GM19025 (cell line): ENCODE measurements at regions not wholly inside any gene's neighbourhood (a gene's known extent, or its start where the extent isn't known, plus 50 kb on each side); places are given as distances from the start of the nearest gene placed in this dataset.
"Not testable (repeated sequence)": the region's sequence is repeated elsewhere in the genome, so short reads cannot be mapped to it uniquely, and the experiment has no call there.

Source experiments
- ATAC-seq: cut with Tn5 transposase; IDR thresholded peaks from one replicate; pipeline ENCODE4 v1.9.1; 2021; ENCODE audit warnings: mild to moderate bottlenecking, low read depth, moderate library complexity; ENCODE audit not compliant: unreplicated experiment

- ATAC-seq, result no peak
These were observed 197.7 kb downstream of the RPS24 start for GRCh38 chr10:78231327-78231726.

GRCh38 chr10:78231939-78232338 is 198.3 kb downstream of the RPS24 start:
- ATAC-seq, result no peak

DNA sequence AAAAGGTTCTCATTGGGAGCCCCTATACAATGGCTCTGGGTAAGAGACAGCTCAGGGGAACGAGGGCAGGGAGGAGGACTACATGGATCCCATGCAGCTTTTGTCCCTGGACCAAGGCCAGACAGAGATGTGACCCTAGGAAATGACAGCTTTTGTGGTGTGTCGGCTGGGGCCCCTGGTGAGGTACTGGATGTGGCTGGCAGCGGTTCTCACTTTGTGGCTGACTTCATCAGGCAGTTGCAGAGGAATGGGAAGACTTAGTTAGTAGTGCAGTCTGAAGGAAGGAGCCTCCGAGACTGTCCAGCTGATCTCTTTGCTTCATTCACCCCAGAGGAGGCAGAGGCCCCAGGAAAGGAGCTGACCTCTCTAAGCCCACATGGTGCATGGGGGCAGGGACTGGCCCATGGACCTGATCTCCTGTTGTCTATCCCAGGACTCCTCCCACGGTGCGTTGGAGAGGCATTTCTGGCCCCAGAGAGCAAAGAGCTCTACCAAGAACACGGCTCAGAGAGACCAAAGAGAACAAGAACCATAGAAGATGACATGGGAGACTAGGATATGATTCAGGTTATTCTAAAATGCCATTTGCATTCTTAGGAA is 202.9 kb downstream of the RPS24 start:
- no peak for ATAC-seq

DNA sequence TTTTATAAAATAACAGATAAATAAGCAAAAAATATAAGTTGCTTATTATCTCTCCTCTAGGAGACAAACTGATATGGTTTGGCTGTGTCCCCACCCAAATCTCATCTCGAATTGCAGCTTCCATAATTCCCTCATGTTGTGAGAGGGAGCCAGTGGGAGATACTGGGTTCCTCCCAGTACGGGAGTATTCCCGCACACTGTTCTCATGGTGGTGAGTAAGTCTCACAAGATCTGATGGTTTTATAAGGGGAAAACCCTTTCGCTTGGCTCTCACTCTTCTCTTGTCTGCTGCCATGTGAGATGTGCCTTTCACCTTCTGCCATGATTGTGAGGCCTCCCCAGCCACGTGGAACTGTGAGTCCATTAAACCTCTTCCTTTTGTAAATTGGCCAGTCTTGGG is 204.3 kb downstream of the RPS24 start:
- ATAC-seq, result not testable (repeated sequence)

DNA sequence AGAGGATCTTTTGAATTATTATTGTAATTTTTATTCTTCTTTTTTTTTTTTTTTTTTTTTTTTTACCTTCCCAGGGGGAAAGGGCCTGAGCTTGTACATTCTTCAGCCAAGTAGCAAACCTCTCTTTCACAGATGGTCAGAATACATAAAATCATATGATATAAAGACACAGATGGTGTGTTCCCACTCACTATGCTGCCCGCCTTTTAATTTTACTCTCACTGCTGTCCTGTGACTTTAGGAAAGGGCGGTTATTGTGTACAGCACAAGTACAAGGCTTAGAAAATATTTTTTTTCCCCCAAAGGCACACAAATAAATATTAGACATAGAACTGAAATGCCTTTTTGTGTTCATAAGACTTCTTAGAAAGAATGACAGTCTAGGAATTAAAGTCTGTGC is 213.6 kb downstream of the RPS24 start:
- ATAC-seq, result no peak

DNA sequence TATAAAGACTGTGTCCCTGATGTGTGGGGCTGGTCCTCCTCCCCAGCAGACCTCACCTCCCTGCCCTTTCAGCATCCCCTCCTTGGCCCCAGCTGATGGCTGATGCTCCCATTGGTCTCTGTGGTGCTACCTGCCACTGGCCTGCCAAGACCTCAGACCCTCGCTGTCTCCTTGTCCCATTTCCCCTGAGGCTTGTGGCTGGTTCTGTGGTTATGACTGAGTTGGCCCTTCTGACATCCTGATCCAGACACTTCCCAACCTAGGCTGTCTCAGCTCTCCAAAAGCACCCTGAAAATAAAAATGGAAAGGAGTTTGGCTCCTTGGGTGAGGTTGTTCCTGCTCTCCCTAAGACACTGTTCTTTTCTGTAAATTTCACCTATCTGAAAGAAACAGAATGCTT is 214.2 kb downstream of the RPS24 start:
- no peak for ATAC-seq

GRCh38 chr10:78248651-78249464 is 215.2 kb downstream of the RPS24 start:
- ATAC-seq, result no peak

DNA sequence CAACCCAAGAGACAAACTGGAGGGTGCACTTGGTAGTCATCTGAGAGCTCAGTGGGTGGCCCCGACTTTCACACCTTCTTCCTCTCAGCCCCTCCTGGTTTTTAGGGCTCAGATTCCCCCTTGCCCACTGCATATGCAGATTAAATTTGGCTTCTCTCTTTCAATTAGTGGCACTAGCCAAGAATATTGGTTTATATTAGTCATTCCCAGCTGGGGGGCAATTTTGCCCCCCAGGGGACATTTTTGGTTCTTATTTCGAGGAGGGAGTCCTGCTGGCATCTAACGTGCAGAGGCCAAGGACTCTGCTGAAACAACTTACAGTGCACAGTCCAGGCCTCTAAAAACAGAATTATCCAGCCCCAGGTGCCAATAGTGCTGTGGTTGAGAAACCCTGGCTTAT is 216.0 kb downstream of the RPS24 start:
- ATAC-seq, result no peak

GRCh38 chr10:78250313-78251015 is 216.8 kb downstream of the RPS24 start:
- no peak for ATAC-seq

DNA sequence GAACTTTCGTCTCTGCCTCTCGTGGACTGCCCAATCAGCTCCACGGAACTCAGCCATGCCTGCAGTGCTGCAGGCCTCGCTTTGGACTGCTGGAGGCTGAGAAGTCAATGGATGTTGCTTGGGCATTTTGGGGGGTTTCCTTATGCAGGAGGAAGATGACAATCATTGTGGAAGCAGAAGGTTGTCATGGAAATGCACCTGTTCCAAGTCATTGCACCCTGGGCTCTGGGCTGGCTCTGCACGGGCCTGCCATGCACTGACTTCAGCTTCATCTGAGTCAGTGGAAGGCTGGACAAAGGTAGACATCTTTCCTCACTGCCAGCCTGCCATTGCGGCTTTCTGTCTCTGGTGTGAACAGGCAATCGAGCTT is 217.3 kb downstream of the RPS24 start:
- ATAC-seq, result no peak

DNA sequence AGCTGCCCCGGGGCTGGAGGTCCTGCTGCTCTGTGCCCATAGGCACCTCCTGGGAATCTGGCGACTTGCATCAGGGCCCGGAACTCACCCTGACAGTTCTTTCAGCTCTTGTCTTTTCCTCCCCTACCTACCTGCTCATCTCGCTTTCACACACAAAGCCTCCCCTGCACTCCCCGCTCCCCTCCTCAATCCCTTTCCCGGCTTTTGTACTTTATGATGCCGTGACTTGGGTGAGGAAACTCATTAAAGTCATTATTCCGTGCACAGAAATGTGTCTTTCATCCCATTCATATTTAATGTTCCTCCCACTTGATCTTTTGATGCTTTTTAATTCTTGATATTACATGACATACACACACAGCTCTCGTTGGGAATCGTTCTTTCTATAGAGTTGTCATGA is 218.6 kb downstream of the RPS24 start:
- ATAC-seq, result no peak

- no peak for ATAC-seq
These were observed 219.6 kb downstream of the RPS24 start for GRCh38 chr10:78253063-78253853.

- no peak for ATAC-seq
These were observed 220.3 kb downstream of the RPS24 start for GRCh38 chr10:78254013-78254412.

DNA sequence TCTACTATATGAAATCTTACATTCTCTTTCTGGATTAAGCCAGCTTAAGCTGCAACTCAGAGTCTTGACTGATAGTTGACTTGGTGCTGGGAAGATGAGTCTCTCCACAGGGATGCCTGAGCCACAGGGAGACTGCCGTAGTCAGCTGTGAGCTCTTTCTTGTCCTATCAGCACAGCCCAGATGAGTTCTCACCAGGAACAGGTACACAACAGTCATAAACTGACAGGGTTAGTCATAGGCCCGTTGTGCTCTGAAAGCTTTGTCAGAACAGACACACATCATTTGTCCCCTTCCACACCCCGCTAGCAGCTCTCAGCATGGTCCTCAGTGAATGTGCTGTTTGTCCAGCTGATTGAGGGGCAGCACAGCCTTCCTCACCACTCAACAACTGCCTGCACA is 221.6 kb downstream of the RPS24 start:
- ATAC-seq, result no peak

- no peak for ATAC-seq
These were observed 222.4 kb downstream of the RPS24 start for GRCh38 chr10:78255796-78256638.

DNA sequence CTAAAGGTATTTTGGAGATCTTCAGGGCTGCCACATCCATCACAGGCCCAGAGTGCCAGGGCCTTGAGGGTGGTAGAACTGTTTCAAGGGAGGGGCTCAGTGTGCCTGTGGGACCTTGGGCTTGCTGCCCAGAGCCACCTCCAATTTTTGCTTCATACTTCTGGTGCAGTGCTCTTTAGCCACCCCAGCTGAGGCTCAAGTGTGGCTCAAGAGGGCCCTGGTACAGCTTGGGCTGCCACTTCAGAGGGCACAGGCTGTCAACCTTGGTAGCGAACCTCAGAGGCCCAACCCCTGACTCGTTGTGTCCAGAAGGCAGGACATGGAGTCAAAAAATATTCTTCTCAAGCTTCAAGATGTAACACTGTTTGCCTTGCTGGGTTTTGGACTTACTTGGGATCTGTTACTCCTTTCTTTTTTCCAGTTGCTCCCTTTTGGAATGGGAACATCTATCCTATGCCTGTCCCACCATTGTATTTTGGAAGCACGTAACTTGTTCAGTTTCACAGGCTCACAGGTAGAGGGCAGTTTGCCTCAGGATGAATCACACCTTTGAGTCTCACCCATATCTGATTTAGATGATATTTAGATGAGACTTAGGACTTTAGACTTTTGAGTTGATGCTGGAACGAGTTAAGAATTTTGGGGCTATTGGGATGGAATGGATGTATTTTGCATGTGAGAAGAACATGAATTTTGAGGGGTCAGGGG is 224.8 kb downstream of the RPS24 start:
- no peak for ATAC-seq

DNA sequence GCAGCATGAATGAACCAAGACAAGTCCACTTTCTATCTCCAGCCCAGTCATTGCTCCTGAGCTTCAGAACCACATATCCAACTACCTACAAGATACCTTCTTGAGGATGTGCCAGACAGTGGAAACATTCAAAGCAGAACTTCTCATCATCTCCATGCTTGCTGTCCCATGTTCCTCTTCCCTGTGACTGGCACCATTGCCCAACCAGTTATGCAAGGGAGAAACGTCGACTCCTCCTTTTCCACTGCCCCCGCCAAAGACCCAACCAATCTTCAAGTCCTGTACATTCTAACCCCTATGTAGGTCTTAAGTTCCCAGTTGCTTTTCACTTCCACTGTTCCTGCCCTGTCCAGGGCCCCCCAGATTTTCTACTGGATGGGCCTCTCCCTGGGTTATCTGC is 225.7 kb downstream of the RPS24 start:
- no peak for ATAC-seq

DNA sequence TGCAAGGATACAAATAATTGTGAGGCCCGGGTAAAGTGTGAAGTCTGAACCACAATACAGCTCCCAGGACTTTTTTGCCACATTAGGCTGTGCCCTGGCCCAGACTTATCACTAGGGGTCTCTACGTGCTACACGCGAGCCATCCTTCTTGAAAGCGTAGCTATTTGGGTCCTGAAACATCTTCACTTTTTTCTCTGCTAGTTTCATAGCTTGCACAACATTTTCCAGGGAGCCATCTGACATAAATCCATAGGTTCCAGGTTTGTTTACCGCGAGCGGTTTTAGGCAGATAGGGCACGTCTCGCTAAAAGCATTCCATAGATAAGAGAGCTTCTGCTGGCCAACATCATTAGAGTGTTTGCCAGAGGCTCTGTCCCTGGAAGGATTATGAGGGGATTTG is 226.5 kb downstream of the RPS24 start:
- no peak for ATAC-seq

GRCh38 chr10:78260680-78261079 is 227.0 kb downstream of the RPS24 start:
- ATAC-seq, result no peak
